Vagina (tissue), 2 donors: ENCODE measurements at regions not wholly inside any gene's neighbourhood (a gene's known extent, or its start where the extent isn't known, plus 50 kb on each side); places are given as distances from the start of the nearest gene placed in this dataset.

Source experiments
- DNase-seq, 2 donors: peaks; one replicate each; pipeline ENCODE4 v3.0.0-alpha.2; 2017; ENCODE audit errors: extremely low spot score in 2 of 2
- H3K27ac ChIP-seq: fragments of 200-600 bp; sonication (generic); one replicate; pipeline ENCODE4 v1.5.1; 2019
- H3K27me3 ChIP-seq: fragments of 200-600 bp; sonication (generic); one replicate; pipeline ENCODE4 v1.5.1; 2019
- H3K36me3 ChIP-seq, 2 donors: fragments of 200-600 bp; sonication (generic); one replicate each; pipeline ENCODE4 v1.5.1; 2017 to 2019
- H3K4me1 ChIP-seq: fragments of 200-600 bp; sonication (generic); one replicate; pipeline ENCODE4 v1.5.1; 2019
- H3K4me3 ChIP-seq, 2 donors: fragments of 200-600 bp; sonication (generic); 1 replicate in 1 of 2; 2 replicates in 1 of 2; pipeline ENCODE4 v1.5.1; 2016 to 2019
- H3K9me3 ChIP-seq: fragments of 200-600 bp; sonication (generic); one replicate; pipeline ENCODE4 v1.5.1; 2019
- CTCF ChIP-seq, 3 experiments: fragments of 450-650 bp in 2 of 3; fragments of 200-600 bp in 1 of 3; sonication (generic) in 1 of 3; IDR thresholded peaks; one replicate each; pipeline ENCODE4 v1.5.1; 2017 to 2019; ENCODE audit warnings: antibody characterized with exemption in 3 of 3, mild to moderate bottlenecking in 2 of 3, moderate library complexity in 2 of 3
- POLR2A ChIP-seq, 2 donors: fragments of 450-650 bp; IDR thresholded peaks; one replicate each; pipeline ENCODE4 v1.6.1; 2017; ENCODE audit warnings: antibody characterized with exemption in 2 of 2, mild to moderate bottlenecking in 2 of 2, moderate library complexity in 2 of 2
- POLR2AphosphoS5 ChIP-seq, 2 donors: sonication (generic); formaldehyde crosslinking; IDR thresholded peaks; one replicate each; pipeline ENCODE4 v1.9.0; 2017; ENCODE audit warnings: antibody characterized with exemption in 2 of 2, mild to moderate bottlenecking in 2 of 2, low read depth in 1 of 2; ENCODE audit not compliant: insufficient read depth in 1 of 2
- intact Hi-C: fragments of 100-400 bp; cut with DNase I; formaldehyde crosslinking; loops from one replicate; pipeline ENCODE4 v1.15.1; 2023

- Histone ChIP-seq H3K27me3 (no peaks in the 10 kb centered on the region), H3K27ac (no peak overlapping the region), H3K36me3 (no peaks in the 10 kb centered on the region), H3K9me3 (no peaks in the 10 kb centered on the region), H3K4me1 (no peaks in the 10 kb centered on the region), H3K4me3 (no peak overlapping the region)
- DNase-seq: no peak
- intact Hi-C loops: no loop called here
- TF ChIP-seq POLR2AphosphoS5 (IDR thresholded peaks at IDR 0.05; ENCODE audit: insufficient read depth in 1 of 2, low read depth in 1 of 2) (no peak), CTCF (IDR thresholded peaks at IDR 0.05) (no peak), POLR2A (IDR thresholded peaks at IDR 0.05) (no peak)
These were observed 146.8 kb downstream of the HMGN5 start for GRCh38 chrX:81054904-81055303.

- intact Hi-C loops: no loop called here
- no peaks in the 10 kb centered on the region for H3K36me3 ChIP-seq
- DNase-seq: peak in 1 of 2 donors; percentile 71
- H3K27me3 ChIP-seq: no peaks in the 10 kb centered on the region
- H3K27ac ChIP-seq: no peak overlapping the region
- no peaks in the 10 kb centered on the region for H3K9me3 ChIP-seq
- no peaks in the 10 kb centered on the region for H3K4me1 ChIP-seq
- H3K4me3 ChIP-seq: no peak overlapping the region
- TF ChIP-seq POLR2A (IDR thresholded peaks at IDR 0.05): no peak
- TF ChIP-seq CTCF (IDR thresholded peaks at IDR 0.05): no peak
- no peak for TF ChIP-seq POLR2AphosphoS5 (IDR thresholded peaks at IDR 0.05; ENCODE audit: insufficient read depth in 1 of 2, low read depth in 1 of 2)
These were observed 180.2 kb downstream of the HMGN5 start for GRCh38 chrX:81021478-81021877.

- H3K27me3 ChIP-seq: no peaks in the 10 kb centered on the region
- TF ChIP-seq CTCF (IDR thresholded peaks at IDR 0.05): no peak
- no peak for TF ChIP-seq POLR2AphosphoS5 (IDR thresholded peaks at IDR 0.05; ENCODE audit: insufficient read depth in 1 of 2, low read depth in 1 of 2)
- no peak for TF ChIP-seq POLR2A (IDR thresholded peaks at IDR 0.05)
- H3K4me1 ChIP-seq: no peaks in the 10 kb centered on the region
- no peak overlapping the region for H3K27ac ChIP-seq
- intact Hi-C loops: no loop called here
- no peak for DNase-seq
- no peaks in the 10 kb centered on the region for H3K9me3 ChIP-seq
- H3K4me3 ChIP-seq: no peak overlapping the region
- H3K36me3 ChIP-seq: no peaks in the 10 kb centered on the region
These were observed 194.0 kb upstream of the BRWD3 start for GRCh38 chrX:81003491-81004185.

GRCh38 chrX:80984118-80984517, 174.4 kb upstream of the BRWD3 start:
- no peaks in the 10 kb centered on the region for H3K4me1 ChIP-seq
- H3K27ac ChIP-seq: no peak overlapping the region
- H3K9me3 ChIP-seq: no peaks in the 10 kb centered on the region
- no peak for DNase-seq
- TF ChIP-seq POLR2AphosphoS5 (IDR thresholded peaks at IDR 0.05; ENCODE audit: insufficient read depth in 1 of 2, low read depth in 1 of 2): no peak
- TF ChIP-seq CTCF (IDR thresholded peaks at IDR 0.05): no peak
- no peak for TF ChIP-seq POLR2A (IDR thresholded peaks at IDR 0.05)
- H3K36me3 ChIP-seq: no peaks in the 10 kb centered on the region
- H3K4me3 ChIP-seq: no peak overlapping the region
- H3K27me3 ChIP-seq: no peaks in the 10 kb centered on the region
- intact Hi-C loops: no loop called here
